ENCODE measurements at regions not wholly inside any gene's neighbourhood (a gene's known extent, or its start where the extent isn't known, plus 50 kb on each side); places are given as distances from the start of the nearest gene placed in this dataset.

DNA sequence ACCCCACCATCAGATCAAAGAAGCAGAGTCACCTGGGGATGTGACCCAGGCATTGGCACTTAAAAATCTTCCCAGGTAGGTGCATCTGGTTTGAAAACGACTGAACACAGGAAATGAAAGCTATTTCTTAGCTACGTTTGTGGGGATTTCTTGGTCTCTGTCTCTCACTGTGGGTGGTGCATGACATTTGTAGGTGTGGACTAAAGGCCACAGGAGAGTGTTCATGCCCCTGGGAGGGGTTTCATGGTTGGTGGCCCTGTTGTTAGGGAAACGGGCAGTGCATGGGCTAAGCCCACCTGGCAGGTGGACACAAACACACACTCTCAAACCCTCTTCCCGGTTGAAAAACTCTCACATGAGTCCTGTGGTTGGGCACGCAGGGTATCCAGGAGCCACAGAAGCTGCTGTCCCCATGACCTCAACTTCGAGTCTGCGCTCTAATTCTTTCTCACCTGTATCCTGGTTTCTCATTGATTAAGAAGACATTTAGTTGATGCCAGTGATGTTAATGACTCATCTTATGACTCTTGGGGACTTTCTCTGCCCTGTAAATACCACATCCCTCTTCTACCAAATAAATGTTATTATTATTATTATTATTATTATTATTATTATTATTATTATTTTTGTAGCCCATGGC, 119.4 kb downstream of the MRPS6 start:
- DNase-seq (ENCODE audit: low read depth), result no peak
- H3K4me3 ChIP-seq (ENCODE audit: low read depth, low read length), result no peak overlapping the region
- TF ChIP-seq, protein P1, sequence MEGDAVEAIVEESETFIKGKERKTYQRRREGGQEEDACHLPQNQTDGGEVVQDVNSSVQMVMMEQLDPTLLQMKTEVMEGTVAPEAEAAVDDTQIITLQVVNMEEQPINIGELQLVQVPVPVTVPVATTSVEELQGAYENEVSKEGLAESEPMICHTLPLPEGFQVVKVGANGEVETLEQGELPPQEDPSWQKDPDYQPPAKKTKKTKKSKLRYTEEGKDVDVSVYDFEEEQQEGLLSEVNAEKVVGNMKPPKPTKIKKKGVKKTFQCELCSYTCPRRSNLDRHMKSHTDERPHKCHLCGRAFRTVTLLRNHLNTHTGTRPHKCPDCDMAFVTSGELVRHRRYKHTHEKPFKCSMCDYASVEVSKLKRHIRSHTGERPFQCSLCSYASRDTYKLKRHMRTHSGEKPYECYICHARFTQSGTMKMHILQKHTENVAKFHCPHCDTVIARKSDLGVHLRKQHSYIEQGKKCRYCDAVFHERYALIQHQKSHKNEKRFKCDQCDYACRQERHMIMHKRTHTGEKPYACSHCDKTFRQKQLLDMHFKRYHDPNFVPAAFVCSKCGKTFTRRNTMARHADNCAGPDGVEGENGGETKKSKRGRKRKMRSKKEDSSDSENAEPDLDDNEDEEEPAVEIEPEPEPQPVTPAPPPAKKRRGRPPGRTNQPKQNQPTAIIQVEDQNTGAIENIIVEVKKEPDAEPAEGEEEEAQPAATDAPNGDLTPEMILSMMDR (conservative IDR thresholded peaks at IDR 0.05; ENCODE audit: low read depth, low read length), result no peak

DNA sequence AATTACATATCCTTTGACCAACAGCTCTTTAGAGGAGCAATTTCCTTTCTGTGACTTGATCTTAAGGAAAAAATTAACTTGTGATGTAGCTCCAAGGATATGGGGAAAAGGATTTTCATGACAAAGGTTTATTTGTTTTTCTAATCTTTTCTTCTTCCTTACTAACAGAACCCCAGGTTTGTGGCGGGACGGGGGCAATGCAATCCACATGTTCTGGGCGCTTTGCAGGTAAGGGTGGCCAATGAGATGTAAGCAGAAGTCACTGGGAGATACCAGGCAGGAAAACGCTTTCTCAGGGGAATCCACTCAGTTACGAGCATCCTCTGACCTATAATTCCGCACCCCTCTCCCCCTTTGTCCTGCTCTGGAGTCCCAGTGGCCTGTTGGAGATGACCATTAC, 122.0 kb downstream of the MRPS6 start:
- H3K4me3 ChIP-seq (ENCODE audit: low read depth, low read length), result no peak overlapping the region
- TF ChIP-seq, protein P1 (conservative IDR thresholded peaks at IDR 0.05; ENCODE audit: low read depth, low read length), result no peak
- no peak for DNase-seq (ENCODE audit: low read depth)

DNA sequence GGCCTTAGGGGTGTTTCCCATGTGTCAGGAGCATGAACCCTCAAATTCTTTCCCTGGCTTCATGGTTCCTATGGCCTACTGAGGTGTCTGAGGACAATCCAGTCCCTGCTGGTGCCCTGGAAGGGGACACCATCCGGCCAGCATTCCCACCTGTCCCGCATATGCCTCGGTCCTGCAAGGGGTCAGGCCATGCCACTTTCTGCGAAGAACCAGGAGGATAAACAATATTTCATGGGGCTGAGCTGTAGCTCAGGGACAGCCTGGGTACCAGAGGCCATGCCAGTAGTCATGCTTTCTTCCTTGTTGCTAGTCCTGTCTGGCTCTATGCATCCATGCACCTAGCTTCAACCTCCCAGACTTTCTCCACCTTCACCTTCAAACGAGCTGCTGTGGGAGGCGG, 123.6 kb downstream of the MRPS6 start:
- H3K4me3 ChIP-seq (ENCODE audit: low read depth, low read length), result no peak overlapping the region
- DNase-seq (ENCODE audit: low read depth), result no peak
- TF ChIP-seq, protein P1 (conservative IDR thresholded peaks at IDR 0.05; ENCODE audit: low read depth, low read length), result no peak

DNA sequence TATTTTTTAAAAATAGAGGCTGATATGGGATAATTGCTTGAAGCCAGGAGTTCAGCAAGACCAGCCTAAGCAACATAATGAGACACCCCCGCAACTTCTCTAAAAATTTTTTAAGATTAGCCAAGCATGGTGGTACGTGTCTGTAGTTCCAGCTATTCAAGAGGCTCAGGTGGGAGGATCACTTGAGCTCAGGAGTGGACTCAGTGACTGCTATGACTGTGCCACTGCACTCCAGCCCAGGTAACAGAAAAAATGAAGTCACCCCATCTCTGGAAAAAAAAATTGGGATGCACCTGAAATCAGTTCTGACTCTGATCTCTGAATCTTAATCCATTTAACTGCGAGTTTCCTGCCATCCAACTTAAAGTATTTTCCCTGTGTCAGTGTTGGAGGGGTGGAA, 124.2 kb downstream of the MRPS6 start:
- TF ChIP-seq, protein P1 (conservative IDR thresholded peaks at IDR 0.05; ENCODE audit: low read depth, low read length), result no peak
- H3K4me3 ChIP-seq (ENCODE audit: low read depth, low read length), result no peak overlapping the region
- DNase-seq (ENCODE audit: low read depth), result no peak

DNA sequence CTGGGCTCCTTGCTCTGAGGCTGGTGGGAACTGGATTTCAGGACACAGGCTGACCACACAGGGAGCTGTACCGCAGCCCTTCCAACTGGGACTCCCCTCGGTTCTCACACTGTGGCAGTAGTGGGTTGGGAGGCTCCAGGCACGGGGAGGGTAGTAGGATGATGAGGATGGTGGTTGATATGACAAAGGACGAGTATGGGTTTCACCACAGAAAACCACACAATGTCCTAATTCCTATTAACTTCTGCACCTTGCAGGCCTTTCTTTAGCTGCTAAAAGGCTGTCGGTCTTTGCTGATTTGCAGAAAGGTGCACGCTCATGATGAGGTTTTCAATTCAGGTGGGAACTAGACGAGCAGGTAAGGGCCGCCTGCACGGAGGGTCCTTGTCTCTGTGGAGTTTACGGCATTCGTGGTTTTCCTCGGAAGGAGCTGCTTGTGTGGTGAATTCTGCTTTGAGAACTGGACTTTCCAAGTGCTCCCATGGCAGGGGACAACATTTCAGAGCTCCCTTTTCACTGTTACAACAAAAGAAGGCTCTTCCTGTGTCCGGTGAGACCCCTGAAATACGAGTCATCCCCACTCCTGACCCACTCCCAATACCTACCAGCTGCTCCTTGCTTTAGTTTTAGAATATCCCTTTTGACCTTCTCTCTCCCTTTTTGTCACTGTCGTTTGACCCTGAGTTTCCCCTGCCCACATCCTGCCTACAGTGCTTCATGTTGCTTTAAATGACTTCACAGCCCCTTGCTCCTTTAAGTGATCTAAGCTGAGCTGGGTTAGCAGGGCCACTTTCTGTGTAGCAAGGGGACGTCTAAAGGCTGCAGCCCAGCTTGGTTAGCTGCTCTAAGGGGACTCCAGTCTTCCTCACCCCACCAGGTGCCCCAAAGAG, 125.1 kb downstream of the MRPS6 start:
- no peak overlapping the region for H3K4me3 ChIP-seq (ENCODE audit: low read depth, low read length)
- DNase-seq (ENCODE audit: low read depth), result no peak
- TF ChIP-seq, protein P1 (conservative IDR thresholded peaks at IDR 0.05; ENCODE audit: low read depth, low read length), result no peak

DNA sequence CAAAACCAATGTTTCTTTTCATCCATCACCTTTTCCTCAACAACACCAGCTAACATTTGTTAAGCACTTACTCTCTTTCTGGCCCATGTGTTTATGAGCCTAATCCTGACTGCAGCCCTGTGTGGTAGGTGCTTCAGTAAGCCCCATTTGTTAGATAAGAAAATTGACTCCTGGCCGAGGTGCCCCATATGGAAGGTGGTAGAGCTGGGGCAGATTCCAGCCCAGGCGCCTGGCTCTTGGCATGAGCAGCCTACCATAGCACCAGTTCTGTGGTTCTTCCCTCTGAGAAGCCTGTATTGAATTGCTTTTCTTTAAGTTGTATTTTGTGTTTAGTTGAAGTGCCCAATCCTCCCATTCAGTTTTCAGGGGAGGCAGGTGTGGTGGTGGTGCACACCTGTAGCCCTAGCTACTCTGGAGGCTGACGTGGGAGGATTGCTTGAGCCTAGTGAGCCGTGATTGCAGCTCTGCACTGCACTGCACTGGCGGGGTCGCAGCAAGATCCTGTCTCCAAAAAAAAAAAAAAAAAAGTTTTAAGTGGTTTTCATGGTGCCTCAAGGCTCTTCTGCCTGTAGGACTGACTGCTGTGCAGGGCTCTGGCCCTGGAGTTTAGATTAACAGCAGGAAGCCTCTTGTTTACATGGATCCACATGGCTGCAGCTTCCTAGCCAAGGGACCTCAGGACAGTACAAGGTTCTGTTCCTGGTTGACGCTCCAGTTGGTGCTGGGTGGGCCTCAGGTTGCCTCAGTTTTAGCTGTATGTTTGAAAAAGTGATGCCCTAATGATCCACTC, 125.9 kb downstream of the MRPS6 start:
- H3K4me3 ChIP-seq (ENCODE audit: low read depth, low read length), result no peak overlapping the region
- DNase-seq (ENCODE audit: low read depth), result no peak
- TF ChIP-seq, protein P1 (conservative IDR thresholded peaks at IDR 0.05; ENCODE audit: low read depth, low read length), result no peak
